SW 1271 (cell line): ENCODE measurements at regions not wholly inside any gene's neighbourhood (a gene's known extent, or its start where the extent isn't known, plus 50 kb on each side); places are given as distances from the start of the nearest gene placed in this dataset.
"Not testable (repeated sequence)": the region's sequence is repeated elsewhere in the genome, so short reads cannot be mapped to it uniquely, and the experiment has no call there.

ENCODE experiments used
- DNase-seq, 2 experiments: peaks; one replicate each; lab custom pipeline; 2025; lab: John Stamatoyannopoulos, UW

GRCh38 chr16:22625967-22626366, 115.3 kb downstream of the NPIPB5 start:
- DNase-seq, result no peak

GRCh38 chr16:22627043-22627442, 116.4 kb downstream of the NPIPB5 start:
- no peak for DNase-seq

- no peak for DNase-seq
Measured at GRCh38 chr16:22628994-22629393, 118.3 kb downstream of the NPIPB5 start.

GRCh38 chr16:22630242-22630641, 119.6 kb downstream of the NPIPB5 start:
- no peak for DNase-seq

- no peak for DNase-seq
Measured at GRCh38 chr16:22631264-22631663, 120.6 kb downstream of the NPIPB5 start.

GRCh38 chr16:22632606-22633005, 121.9 kb downstream of the NPIPB5 start:
- no peak for DNase-seq

GRCh38 chr16:22633280-22633679, 122.6 kb downstream of the NPIPB5 start:
- DNase-seq, result no peak

GRCh38 chr16:22633799-22634198, 123.1 kb downstream of the NPIPB5 start:
- no peak for DNase-seq

- no peak for DNase-seq
Measured at GRCh38 chr16:22634954-22635353, 124.3 kb downstream of the NPIPB5 start.

GRCh38 chr16:22635357-22635761, 124.7 kb downstream of the NPIPB5 start:
- no peak for DNase-seq

- no peak for DNase-seq
Measured at GRCh38 chr16:22635801-22636200, 125.1 kb downstream of the NPIPB5 start.

GRCh38 chr16:22638393-22639206, 127.9 kb downstream of the NPIPB5 start:
- DNase-seq, result no peak

GRCh38 chr16:22641131-22641628, 130.5 kb downstream of the NPIPB5 start:
- no peak for DNase-seq

GRCh38 chr16:22642416-22643088, 131.9 kb downstream of the NPIPB5 start:
- DNase-seq, result no peak

GRCh38 chr16:22643203-22643602, 132.5 kb downstream of the NPIPB5 start:
- not testable (repeated sequence) for DNase-seq

GRCh38 chr16:22643886-22644285, 133.2 kb downstream of the NPIPB5 start:
- no peak for DNase-seq

- no peak for DNase-seq
Measured at GRCh38 chr16:22645868-22646267, 135.2 kb downstream of the NPIPB5 start.

- no peak for DNase-seq
Measured at GRCh38 chr16:22646948-22647556, 136.4 kb downstream of the NPIPB5 start.

GRCh38 chr16:22648141-22648540, 137.4 kb downstream of the NPIPB5 start:
- no peak for DNase-seq

GRCh38 chr16:22648941-22649340, 138.2 kb downstream of the NPIPB5 start:
- no peak for DNase-seq

GRCh38 chr16:22651111-22651817, 140.6 kb downstream of the NPIPB5 start:
- DNase-seq, result not testable (repeated sequence)

- no peak for DNase-seq
Measured at GRCh38 chr16:22652463-22652845, 141.8 kb downstream of the NPIPB5 start.
